ENCODE measurements at regions not wholly inside any gene's neighbourhood (a gene's known extent, or its start where the extent isn't known, plus 50 kb on each side); places are given as distances from the start of the nearest gene placed in this dataset.

- TF ChIP-seq, protein P1, sequence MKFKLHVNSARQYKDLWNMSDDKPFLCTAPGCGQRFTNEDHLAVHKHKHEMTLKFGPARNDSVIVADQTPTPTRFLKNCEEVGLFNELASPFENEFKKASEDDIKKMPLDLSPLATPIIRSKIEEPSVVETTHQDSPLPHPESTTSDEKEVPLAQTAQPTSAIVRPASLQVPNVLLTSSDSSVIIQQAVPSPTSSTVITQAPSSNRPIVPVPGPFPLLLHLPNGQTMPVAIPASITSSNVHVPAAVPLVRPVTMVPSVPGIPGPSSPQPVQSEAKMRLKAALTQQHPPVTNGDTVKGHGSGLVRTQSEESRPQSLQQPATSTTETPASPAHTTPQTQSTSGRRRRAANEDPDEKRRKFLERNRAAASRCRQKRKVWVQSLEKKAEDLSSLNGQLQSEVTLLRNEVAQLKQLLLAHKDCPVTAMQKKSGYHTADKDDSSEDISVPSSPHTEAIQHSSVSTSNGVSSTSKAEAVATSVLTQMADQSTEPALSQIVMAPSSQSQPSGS (IDR thresholded peaks at IDR 0.05; ENCODE audit: low read length): no peak
- TF ChIP-seq EP300 (IDR thresholded peaks at IDR 0.05; ENCODE audit: borderline replicate concordance in 1 of 2, low read depth in 2 of 2, low read length in 2 of 2) (no peak), BACH1 (IDR thresholded peaks at IDR 0.05; ENCODE audit: low read length) (no peak), MAX (IDR thresholded peaks at IDR 0.05) (no peak), SP1 (IDR thresholded peaks at IDR 0.05; ENCODE audit: low read depth, low read length) (no peak), TBP (IDR thresholded peaks at IDR 0.05; ENCODE audit: low read depth, low read length) (no peak), SIRT6 (IDR thresholded peaks at IDR 0.05; ENCODE audit: low read length) (no peak)
Measured at GRCh38 chr19:32017176-32017953, 328.0 kb upstream of the ZNF507 start (continued).
